ENCODE measurements at regions not wholly inside any gene's neighbourhood (a gene's known extent, or its start where the extent isn't known, plus 50 kb on each side); places are given as distances from the start of the nearest gene placed in this dataset.

- no peak for DNase-seq
Observed at GRCh38 chr4:108359986-108360681, 191.4 kb upstream of the LEF1 start.

- no peak for DNase-seq
Observed at GRCh38 chr4:108359130-108359985, 190.6 kb upstream of the LEF1 start.

GRCh38 chr4:108355902-108356535 lies 187.3 kb upstream of the LEF1 start:
- no peak for DNase-seq

GRCh38 chr4:108355186-108355901 lies 186.6 kb upstream of the LEF1 start:
- DNase-seq = no peak

- no peak for DNase-seq
Observed at GRCh38 chr4:108352664-108353308, 184.1 kb upstream of the LEF1 start.

- DNase-seq = no peak
Observed at GRCh38 chr4:108351791-108352190, 183.1 kb upstream of the LEF1 start.

GRCh38 chr4:108350332-108350731 lies 181.6 kb upstream of the LEF1 start:
- no peak for DNase-seq

GRCh38 chr4:108346818-108347210 lies 178.1 kb upstream of the LEF1 start:
- DNase-seq = no peak

- DNase-seq = no peak
Observed at GRCh38 chr4:108345862-108346817, 177.4 kb upstream of the LEF1 start.

GRCh38 chr4:108342325-108342970 lies 173.7 kb upstream of the LEF1 start:
- DNase-seq = no peak

- no peak for DNase-seq
Observed at GRCh38 chr4:108337923-108338322, 169.2 kb upstream of the LEF1 start.

GRCh38 chr4:108336076-108336475 lies 167.3 kb upstream of the LEF1 start:
- no peak for DNase-seq

GRCh38 chr4:108335081-108335480 lies 166.3 kb upstream of the LEF1 start:
- DNase-seq = no peak

GRCh38 chr4:108334031-108334430 lies 165.3 kb upstream of the LEF1 start:
- DNase-seq = no peak

- DNase-seq = no peak
Observed at GRCh38 chr4:108333353-108333942, 164.7 kb upstream of the LEF1 start.

GRCh38 chr4:108331905-108332632 lies 163.3 kb upstream of the LEF1 start:
- no peak for DNase-seq

- DNase-seq = no peak
Observed at GRCh38 chr4:108328383-108328732, 159.6 kb upstream of the LEF1 start.

GRCh38 chr4:108327642-108328382 lies 159.1 kb upstream of the LEF1 start:
- no peak for DNase-seq

- no peak for DNase-seq
Observed at GRCh38 chr4:108325561-108325960, 156.8 kb upstream of the LEF1 start.
